Loucy (cell line): ENCODE measurements at regions not wholly inside any gene's neighbourhood (a gene's known extent, or its start where the extent isn't known, plus 50 kb on each side); places are given as distances from the start of the nearest gene placed in this dataset.
"Not testable (repeated sequence)": the region's sequence is repeated elsewhere in the genome, so short reads cannot be mapped to it uniquely, and the experiment has no call there.

Experiments used
- EZH2phosphoT487 ChIP-seq: fragments of 200-600 bp; IDR thresholded peaks from 2 replicates; pipeline ENCODE4 v1.6.1; 2018; ENCODE audit warnings: antibody characterized with exemption, mild to moderate bottlenecking, moderate library complexity, borderline replicate concordance
- TF ChIP-seq, protein P1 (sequence below): fragments of 200-600 bp; sonication (generic); conservative IDR thresholded peaks from 2 replicates; pipeline ENCODE4 v1.5.1; 2014; ENCODE audit warnings: mild to moderate bottlenecking, antibody characterized with exemption, low read length

GRCh38 chr12:83499894-83500293 lies 813.2 kb downstream of the TMTC2 start:
- TF ChIP-seq, protein P1, sequence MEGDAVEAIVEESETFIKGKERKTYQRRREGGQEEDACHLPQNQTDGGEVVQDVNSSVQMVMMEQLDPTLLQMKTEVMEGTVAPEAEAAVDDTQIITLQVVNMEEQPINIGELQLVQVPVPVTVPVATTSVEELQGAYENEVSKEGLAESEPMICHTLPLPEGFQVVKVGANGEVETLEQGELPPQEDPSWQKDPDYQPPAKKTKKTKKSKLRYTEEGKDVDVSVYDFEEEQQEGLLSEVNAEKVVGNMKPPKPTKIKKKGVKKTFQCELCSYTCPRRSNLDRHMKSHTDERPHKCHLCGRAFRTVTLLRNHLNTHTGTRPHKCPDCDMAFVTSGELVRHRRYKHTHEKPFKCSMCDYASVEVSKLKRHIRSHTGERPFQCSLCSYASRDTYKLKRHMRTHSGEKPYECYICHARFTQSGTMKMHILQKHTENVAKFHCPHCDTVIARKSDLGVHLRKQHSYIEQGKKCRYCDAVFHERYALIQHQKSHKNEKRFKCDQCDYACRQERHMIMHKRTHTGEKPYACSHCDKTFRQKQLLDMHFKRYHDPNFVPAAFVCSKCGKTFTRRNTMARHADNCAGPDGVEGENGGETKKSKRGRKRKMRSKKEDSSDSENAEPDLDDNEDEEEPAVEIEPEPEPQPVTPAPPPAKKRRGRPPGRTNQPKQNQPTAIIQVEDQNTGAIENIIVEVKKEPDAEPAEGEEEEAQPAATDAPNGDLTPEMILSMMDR, result not testable (repeated sequence)
- not testable (repeated sequence) for TF ChIP-seq EZH2phosphoT487
